Epithelial cell of esophagus (primary cell): ENCODE measurements at regions not wholly inside any gene's neighbourhood (a gene's known extent, or its start where the extent isn't known, plus 50 kb on each side); places are given as distances from the start of the nearest gene placed in this dataset.

Experiments
- DNase-seq: peaks from one replicate; pipeline ENCODE4 v3.0.0; 2010; ENCODE audit warnings: low read depth
- H3K4me3 ChIP-seq: 2 replicates; pipeline ENCODE4 v1.5.1; 2011; ENCODE audit warnings: mild to moderate bottlenecking, low read length, control low read depth
- TF ChIP-seq, protein P1 (sequence below): IDR thresholded peaks from 2 replicates; pipeline ENCODE4 v1.5.1; 2011; ENCODE audit warnings: low read depth, mild to moderate bottlenecking, low read length, control low read depth, inconsistent platforms; ENCODE audit not compliant: insufficient read depth; ENCODE audit errors: missing control alignments

DNA sequence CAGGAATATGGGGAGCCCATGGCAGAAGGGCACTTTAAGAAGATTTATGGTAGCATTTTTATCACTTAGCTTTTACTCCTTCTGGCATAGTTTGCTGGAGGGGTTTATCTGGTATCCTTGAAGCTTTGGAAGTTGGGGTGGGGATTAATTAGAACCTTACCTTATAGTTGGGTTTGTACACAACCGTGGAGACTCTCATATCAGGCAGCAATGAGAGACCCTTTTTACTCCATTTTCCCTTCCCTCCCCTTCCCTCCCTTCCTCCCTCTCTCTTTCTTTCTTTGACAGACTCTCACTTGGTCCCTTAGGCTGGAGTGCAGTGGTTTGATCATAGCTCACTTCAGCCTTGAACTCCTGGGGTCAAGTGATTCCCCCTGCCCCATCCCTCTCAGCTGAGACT is 465.8 kb upstream of the PODXL start:
- DNase-seq, result no peak
- TF ChIP-seq, protein P1, sequence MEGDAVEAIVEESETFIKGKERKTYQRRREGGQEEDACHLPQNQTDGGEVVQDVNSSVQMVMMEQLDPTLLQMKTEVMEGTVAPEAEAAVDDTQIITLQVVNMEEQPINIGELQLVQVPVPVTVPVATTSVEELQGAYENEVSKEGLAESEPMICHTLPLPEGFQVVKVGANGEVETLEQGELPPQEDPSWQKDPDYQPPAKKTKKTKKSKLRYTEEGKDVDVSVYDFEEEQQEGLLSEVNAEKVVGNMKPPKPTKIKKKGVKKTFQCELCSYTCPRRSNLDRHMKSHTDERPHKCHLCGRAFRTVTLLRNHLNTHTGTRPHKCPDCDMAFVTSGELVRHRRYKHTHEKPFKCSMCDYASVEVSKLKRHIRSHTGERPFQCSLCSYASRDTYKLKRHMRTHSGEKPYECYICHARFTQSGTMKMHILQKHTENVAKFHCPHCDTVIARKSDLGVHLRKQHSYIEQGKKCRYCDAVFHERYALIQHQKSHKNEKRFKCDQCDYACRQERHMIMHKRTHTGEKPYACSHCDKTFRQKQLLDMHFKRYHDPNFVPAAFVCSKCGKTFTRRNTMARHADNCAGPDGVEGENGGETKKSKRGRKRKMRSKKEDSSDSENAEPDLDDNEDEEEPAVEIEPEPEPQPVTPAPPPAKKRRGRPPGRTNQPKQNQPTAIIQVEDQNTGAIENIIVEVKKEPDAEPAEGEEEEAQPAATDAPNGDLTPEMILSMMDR, result no peak
- no peak overlapping the region for H3K4me3 ChIP-seq

DNA sequence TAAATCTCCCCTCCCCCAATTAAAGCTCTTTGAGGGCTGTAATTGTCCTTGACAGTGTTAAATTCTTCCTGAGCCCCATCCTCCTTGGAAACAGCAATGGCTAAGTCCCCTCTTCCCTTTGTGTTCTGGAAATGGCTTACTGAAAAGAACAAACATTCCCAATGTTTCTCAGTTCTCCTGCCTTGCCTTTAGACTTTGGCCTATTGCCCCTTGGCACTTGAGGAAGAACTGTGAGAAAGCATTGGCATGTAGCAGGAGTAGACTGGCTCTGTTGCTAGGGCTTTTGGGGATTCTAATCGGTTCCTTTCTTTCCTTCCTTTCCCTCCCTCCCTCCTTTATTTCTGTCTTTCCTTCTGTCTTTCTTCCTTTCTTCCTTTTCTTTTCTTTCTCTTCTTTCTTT is 463.3 kb upstream of the PODXL start:
- H3K4me3 ChIP-seq, result no peak overlapping the region
- DNase-seq, result no peak
- TF ChIP-seq, protein P1, result no peak

DNA sequence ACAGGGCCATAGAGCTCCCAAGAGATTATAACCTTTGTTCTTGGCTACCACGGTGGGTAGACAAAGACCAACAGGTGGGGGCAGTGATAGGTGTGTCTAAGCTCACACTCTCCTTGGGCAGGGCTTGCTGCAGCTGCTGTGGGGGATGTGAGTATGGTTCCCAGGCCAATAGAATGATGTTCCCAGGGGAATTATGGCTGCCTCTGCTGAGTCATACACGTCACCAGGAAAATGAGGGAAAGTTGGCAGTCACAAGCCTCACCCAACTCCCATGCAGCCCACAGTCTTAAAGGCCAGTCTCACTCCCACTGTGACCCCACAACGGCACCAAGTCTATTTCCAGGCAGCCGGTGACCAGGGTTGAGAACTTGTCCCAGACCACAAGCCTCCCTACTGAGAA is 453.4 kb upstream of the PODXL start:
- TF ChIP-seq, protein P1, result no peak
- no peak overlapping the region for H3K4me3 ChIP-seq
- DNase-seq, result no peak

DNA sequence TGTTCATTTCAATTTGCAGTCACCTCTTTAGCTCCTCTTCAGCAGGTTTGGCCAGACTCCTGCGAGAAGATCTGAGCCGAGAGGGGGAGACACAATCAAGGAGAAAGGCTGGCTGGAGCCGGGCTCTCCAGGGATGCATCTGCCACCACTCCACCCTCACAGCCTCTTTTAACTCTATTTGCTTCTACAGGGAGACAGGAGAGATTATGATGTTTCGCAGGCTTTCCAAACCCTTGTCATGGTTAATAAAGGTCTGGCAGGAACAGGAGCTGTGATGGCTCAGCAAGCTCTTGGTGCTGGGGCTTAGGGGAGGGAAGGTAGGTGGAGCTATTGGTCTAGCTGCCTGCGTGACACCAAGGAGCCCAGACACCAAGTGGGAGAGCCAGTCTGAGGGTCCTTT is 448.1 kb upstream of the PODXL start:
- TF ChIP-seq, protein P1, result peak; percentile 19
- no peak overlapping the region for H3K4me3 ChIP-seq
- peak; percentile 10 for DNase-seq

DNA sequence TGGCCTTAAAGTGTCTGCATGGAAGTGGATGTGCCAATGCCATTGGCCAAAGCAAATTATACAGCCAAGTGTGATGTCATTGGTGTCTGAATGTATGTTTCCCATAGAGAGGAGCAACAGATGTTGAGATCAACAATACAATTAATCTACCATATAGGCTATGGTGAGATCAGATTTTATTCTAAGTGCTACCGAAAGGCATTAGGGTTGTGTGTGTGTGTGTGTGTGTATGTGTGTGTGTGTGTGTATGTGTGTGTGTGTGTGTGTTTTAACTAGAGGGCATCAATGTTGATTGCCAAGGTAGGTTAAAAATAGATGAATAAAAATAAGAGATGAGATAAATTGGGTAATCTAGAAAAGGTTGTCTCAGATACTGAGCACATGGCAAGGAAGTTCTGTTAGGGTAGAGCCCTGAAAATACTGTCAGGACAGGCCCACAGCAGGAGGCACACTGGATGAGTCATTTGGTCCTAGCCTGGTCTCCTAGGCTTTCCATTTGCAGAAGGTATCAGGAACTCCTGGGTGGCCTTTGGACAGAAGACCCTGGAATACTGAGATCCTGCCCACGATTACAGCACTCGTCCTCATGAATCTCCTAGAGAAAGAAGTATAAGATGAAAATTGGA is 446.0 kb upstream of the PODXL start:
- DNase-seq, result peak; percentile 50
- TF ChIP-seq, protein P1, result no peak
- no peak overlapping the region for H3K4me3 ChIP-seq

DNA sequence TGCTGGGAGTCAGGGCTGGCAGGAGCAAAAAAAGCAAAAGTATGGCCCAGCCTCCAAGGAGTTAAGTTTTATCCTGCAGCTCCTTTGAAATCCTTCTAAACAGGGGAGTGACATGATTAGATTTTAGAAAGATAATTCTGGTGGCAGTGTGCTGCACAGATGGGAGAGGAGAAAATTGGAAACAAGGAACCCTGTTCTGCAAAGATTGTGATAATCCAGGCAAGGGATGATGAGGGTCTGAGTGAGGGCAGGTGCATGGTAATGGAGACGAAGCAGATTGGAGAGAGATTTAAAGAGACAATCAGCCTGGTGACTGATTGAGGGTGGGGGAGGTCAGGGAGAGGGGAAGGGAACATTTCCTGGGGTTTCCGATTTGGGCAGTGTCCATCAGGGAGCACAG is 444.7 kb upstream of the PODXL start:
- TF ChIP-seq, protein P1, result no peak
- H3K4me3 ChIP-seq, result no peak overlapping the region
- DNase-seq, result no peak

DNA sequence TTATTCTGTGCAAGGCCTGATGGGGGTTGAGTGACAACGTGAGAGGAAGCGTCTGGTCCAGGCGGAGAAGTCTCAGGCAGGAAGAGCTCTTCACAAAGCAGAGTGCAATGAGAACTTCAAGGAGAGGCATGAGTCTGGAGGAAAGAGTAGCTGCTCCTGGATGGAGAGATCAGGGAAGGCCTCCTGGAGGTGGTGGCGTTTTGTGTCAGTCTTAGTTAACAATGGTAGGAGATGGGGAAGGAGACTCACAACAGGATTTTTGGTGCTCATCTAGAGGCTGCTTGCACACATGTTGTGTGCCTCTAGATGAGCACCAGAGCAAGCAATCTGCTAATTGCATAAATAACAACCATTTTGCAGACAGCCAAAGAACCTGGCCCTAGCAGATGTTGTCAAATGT is 442.8 kb upstream of the PODXL start:
- TF ChIP-seq, protein P1, result no peak

More for the DNA sequence above, 442.8 kb upstream of the PODXL start:
- no peak overlapping the region for H3K4me3 ChIP-seq
- DNase-seq, result no peak
